Keratinocyte (primary cell): ENCODE measurements at regions not wholly inside any gene's neighbourhood (a gene's known extent, or its start where the extent isn't known, plus 50 kb on each side); places are given as distances from the start of the nearest gene placed in this dataset.

Experiments
- DNase-seq: peaks from one replicate; pipeline ENCODE4 v3.0.0-alpha.2; 2011; ENCODE audit warnings: low read depth, missing footprints, low spot score
- FAIRE-seq: peaks from 2 replicates; lab custom pipeline; 2011; peaks lifted over from hg19 to GRCh38; lab: Jason Lieb, UNC
- H2AFZ ChIP-seq: 2 replicates; pipeline ENCODE4 v1.6.0; 2012; ENCODE audit warnings: low read length, control low read depth, inconsistent platforms; ENCODE audit not compliant: control insufficient read depth
- H3K27ac ChIP-seq: 2 replicates; pipeline ENCODE4 v1.5.1; 2011; ENCODE audit warnings: low read length; ENCODE audit not compliant: control insufficient read depth, insufficient read depth
- H3K27me3 ChIP-seq: 3 replicates; pipeline ENCODE4 v1.6.0; 2011; ENCODE audit warnings: low read length; ENCODE audit not compliant: control insufficient read depth, insufficient read depth; ENCODE audit errors: extremely low read depth
- H3K36me3 ChIP-seq, 2 experiments: 2 replicates in 1 of 2; 3 replicates in 1 of 2; pipeline ENCODE4 v1.5.1; 2011; ENCODE audit warnings: low read length in 2 of 2, mild to moderate bottlenecking in 1 of 2; ENCODE audit not compliant: control insufficient read depth in 2 of 2, insufficient read depth in 2 of 2; ENCODE audit errors: extremely low read depth in 1 of 2
- H3K4me1 ChIP-seq: 3 replicates; pipeline ENCODE4 v1.5.1; 2011; ENCODE audit warnings: low read length; ENCODE audit not compliant: control insufficient read depth, insufficient read depth; ENCODE audit errors: extremely low read depth
- H3K4me2 ChIP-seq: 3 replicates; pipeline ENCODE4 v1.6.0; 2011; ENCODE audit warnings: low read depth, low read length; ENCODE audit not compliant: control insufficient read depth, insufficient read depth; ENCODE audit errors: extremely low read depth
- H3K4me3 ChIP-seq, 3 experiments: fragments of 200-600 bp in 1 of 3; sonication (generic) in 1 of 3; 2 replicates in 2 of 3; 3 replicates in 1 of 3; pipeline ENCODE4 v1.5.1; 2011 to 2016; ENCODE audit warnings: low read length in 3 of 3, mild to moderate bottlenecking in 3 of 3, control low read depth in 2 of 3, inconsistent platforms in 1 of 3, low read depth in 1 of 3, mixed read lengths in 1 of 3, mixed run types in 1 of 3, moderate library complexity in 1 of 3; ENCODE audit not compliant: control insufficient read depth in 2 of 3, insufficient read depth in 2 of 3; ENCODE audit errors: extremely low read depth in 1 of 3
- H3K79me2 ChIP-seq: 2 replicates; pipeline ENCODE4 v1.6.0; 2012; ENCODE audit warnings: low read length; ENCODE audit not compliant: control insufficient read depth, insufficient read depth
- H3K9ac ChIP-seq: 3 replicates; pipeline ENCODE4 v1.6.0; 2011; ENCODE audit warnings: low read length; ENCODE audit not compliant: control insufficient read depth, insufficient read depth; ENCODE audit errors: extremely low read depth
- H3K9me1 ChIP-seq: 3 replicates; pipeline ENCODE4 v1.6.0; 2011; ENCODE audit warnings: low read length; ENCODE audit not compliant: control insufficient read depth, insufficient read depth; ENCODE audit errors: extremely low read depth
- H3K9me3 ChIP-seq: 2 replicates; pipeline ENCODE4 v1.5.1; 2012; ENCODE audit warnings: low read depth, low read length; ENCODE audit not compliant: control insufficient read depth
- H4K20me1 ChIP-seq: 3 replicates; pipeline ENCODE4 v1.6.0; 2011; ENCODE audit warnings: low read length; ENCODE audit not compliant: control insufficient read depth, insufficient read depth; ENCODE audit errors: extremely low read depth
- CTCF ChIP-seq, 3 experiments: IDR thresholded peaks in 1 of 3; conservative IDR thresholded peaks in 1 of 3; optimal IDR thresholded peaks in 1 of 3; 2 replicates in 2 of 3; 3 replicates in 1 of 3; pipeline versions ENCODE3 to v1.5.1; 2011; ENCODE audit warnings: low read length in 3 of 3, mild to moderate bottlenecking in 3 of 3, moderate library complexity in 2 of 3, control low read depth in 1 of 3, inconsistent platforms in 1 of 3; ENCODE audit not compliant: insufficient read depth in 2 of 3; ENCODE audit errors: extremely low read depth in 1 of 3
- EZH2 ChIP-seq: IDR thresholded peaks from one replicate; pipeline ENCODE4 v1.6.1; 2012; ENCODE audit warnings: inconsistent platforms, mild to moderate bottlenecking, low read length, moderate library complexity
- dilution Hi-C: fragments of 300-500 bp; cut with MboI; formaldehyde crosslinking; loops from one replicate; pipeline ENCODE4 v1.7.0; 2020; ENCODE audit warnings: low sequenced_read_pairs; ENCODE audit not compliant: extremely low pct_ligation_motif_present

- no peak overlapping the region for H2AFZ ChIP-seq
- no peaks in the 10 kb centered on the region for H3K79me2 ChIP-seq
- no peak overlapping the region for H3K4me2 ChIP-seq
- no peak overlapping the region for H3K4me3 ChIP-seq
- no peak overlapping the region for H3K9ac ChIP-seq
- FAIRE-seq (no peak), DNase-seq (no peak)
- dilution Hi-C loops: no loop called here
- no peak overlapping the region for H3K27ac ChIP-seq
- H3K4me1 ChIP-seq: no peaks in the 10 kb centered on the region
- no peaks in the 10 kb centered on the region for H3K9me1 ChIP-seq
- no peaks in the 10 kb centered on the region for H3K27me3 ChIP-seq
- no peaks in the 10 kb centered on the region for H3K36me3 ChIP-seq
- no peak for TF ChIP-seq EZH2
- no peaks in the 10 kb centered on the region for H3K9me3 ChIP-seq
- H4K20me1 ChIP-seq: no peaks in the 10 kb centered on the region
These were observed 758.0 kb upstream of the B3GALT2 start for GRCh38 chr1:193944454-193944853.

GRCh38 chr1:193940176-193940575, 753.8 kb upstream of the B3GALT2 start:
- dilution Hi-C loops: no loop called here
- Histone ChIP-seq H3K36me3 (no peaks in the 10 kb centered on the region), H3K9me3 (no peaks in the 10 kb centered on the region), H3K4me3 (no peak overlapping the region), H3K79me2 (no peaks in the 10 kb centered on the region), H3K27me3 (no peaks in the 10 kb centered on the region), H3K4me1 (no peaks in the 10 kb centered on the region), H3K9me1 (no peaks in the 10 kb centered on the region), H3K4me2 (no peak overlapping the region), H3K27ac (no peak overlapping the region), H2AFZ (no peak overlapping the region), H4K20me1 (no peaks in the 10 kb centered on the region), H3K9ac (no peak overlapping the region)
- no peak for FAIRE-seq
- DNase-seq: no peak
- TF ChIP-seq EZH2 (no peak), CTCF (optimal IDR thresholded peaks at IDR 0.05 in 1 of 3, IDR thresholded peaks at IDR 0.05 in 1 of 3, conservative IDR thresholded peaks at IDR 0.05 in 1 of 3; ENCODE audit: extremely low read depth in 1 of 3, insufficient read depth in 2 of 3, low read length in 3 of 3) (no peak)

- Histone ChIP-seq H3K27ac (no peak overlapping the region), H2AFZ (no peak overlapping the region), H3K36me3 (no peaks in the 10 kb centered on the region), H3K9ac (no peak overlapping the region), H4K20me1 (no peaks in the 10 kb centered on the region), H3K79me2 (no peaks in the 10 kb centered on the region), H3K4me3 (no peak overlapping the region), H3K9me1 (no peaks in the 10 kb centered on the region), H3K4me1 (no peaks in the 10 kb centered on the region), H3K9me3 (no peaks in the 10 kb centered on the region), H3K4me2 (no peak overlapping the region), H3K27me3 (no peaks in the 10 kb centered on the region)
- dilution Hi-C loops: no loop called here
- no peak for TF ChIP-seq EZH2
- TF ChIP-seq CTCF (optimal IDR thresholded peaks at IDR 0.05 in 1 of 3, IDR thresholded peaks at IDR 0.05 in 1 of 3, conservative IDR thresholded peaks at IDR 0.05 in 1 of 3; ENCODE audit: extremely low read depth in 1 of 3, insufficient read depth in 2 of 3, low read length in 3 of 3): no peak
- FAIRE-seq (no peak), DNase-seq (no peak)
These were observed 753.2 kb upstream of the B3GALT2 start for GRCh38 chr1:193939585-193939984.
